SH-SY5Y (cell line): ENCODE measurements at regions not wholly inside any gene's neighbourhood (a gene's known extent, or its start where the extent isn't known, plus 50 kb on each side); places are given as distances from the start of the nearest gene placed in this dataset.

ENCODE experiments used
- GATA2 ChIP-seq: IDR thresholded peaks from 2 replicates; pipeline ENCODE4 v1.6.1; 2011; ENCODE audit warnings: mild to moderate bottlenecking, low read depth, low read length
- GATA3 ChIP-seq: IDR thresholded peaks from 2 replicates; pipeline ENCODE4 v1.6.1; 2011; ENCODE audit warnings: low read depth, mild to moderate bottlenecking, low read length, moderate library complexity

DNA sequence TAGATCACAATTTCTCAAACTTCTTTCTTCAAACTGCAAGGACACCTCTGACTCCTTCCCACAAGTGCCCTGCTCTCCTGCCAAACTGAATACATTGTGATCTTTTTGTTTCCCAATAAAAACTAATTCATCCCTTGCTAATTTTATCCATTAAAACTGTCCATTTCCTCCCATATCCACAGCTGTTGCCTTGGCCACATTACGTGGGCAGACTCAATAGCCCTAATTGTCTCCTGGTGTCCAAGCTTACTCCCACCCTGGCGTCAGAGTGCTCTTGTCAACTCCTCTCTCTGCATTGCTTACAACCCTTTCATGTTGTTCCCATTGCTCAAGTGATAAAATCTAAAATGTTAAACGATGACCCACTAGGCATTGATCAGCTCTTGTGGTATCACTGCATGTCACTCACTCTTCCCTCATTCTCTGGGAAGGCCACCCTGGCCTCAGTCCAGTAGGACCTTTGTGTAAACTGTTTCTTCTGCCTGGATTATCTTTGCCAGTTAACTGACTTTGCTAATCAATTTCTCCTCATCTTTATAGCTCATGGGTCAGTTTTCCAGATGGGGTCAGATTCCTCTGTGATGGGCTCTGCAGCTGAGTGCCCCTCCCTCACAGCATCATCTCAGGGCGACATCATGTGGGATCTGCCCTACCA, 525.0 kb downstream of the SLC4A3 start:
- TF ChIP-seq GATA2 (no peak), GATA3 (no peak)
